ENCODE measurements at regions not wholly inside any gene's neighbourhood (a gene's known extent, or its start where the extent isn't known, plus 50 kb on each side); places are given as distances from the start of the nearest gene placed in this dataset.

- no peak for FAIRE-seq
- no peak for DNase-seq (ENCODE audit: insufficient read length, low spot score)
These were observed 1283.5 kb upstream of the TENM4 start for GRCh38 chr11:80724366-80724765.

GRCh38 chr11:80722629-80723028 is 1281.8 kb upstream of the TENM4 start:
- no peak for TF ChIP-seq CTCF (IDR thresholded peaks at IDR 0.05; ENCODE audit: insufficient read depth, missing control alignments)
- no peak for DNase-seq (ENCODE audit: insufficient read length, low spot score)

More at GRCh38 chr11:80724366-80724765, 1283.5 kb upstream of the TENM4 start:
- TF ChIP-seq CTCF (IDR thresholded peaks at IDR 0.05; ENCODE audit: insufficient read depth, missing control alignments) = no peak

GRCh38 chr11:80720295-80720694 is 1279.5 kb upstream of the TENM4 start:
- TF ChIP-seq CTCF (IDR thresholded peaks at IDR 0.05; ENCODE audit: insufficient read depth, missing control alignments) = no peak
- FAIRE-seq (no peak), DNase-seq (ENCODE audit: insufficient read length, low spot score) (no peak)

More at GRCh38 chr11:80722629-80723028, 1281.8 kb upstream of the TENM4 start:
- FAIRE-seq = no peak

- TF ChIP-seq CTCF (IDR thresholded peaks at IDR 0.05; ENCODE audit: insufficient read depth, missing control alignments) = no peak
- DNase-seq (ENCODE audit: insufficient read length, low spot score) (no peak), FAIRE-seq (no peak)
These were observed 1278.4 kb upstream of the TENM4 start for GRCh38 chr11:80719292-80719646.

GRCh38 chr11:80718611-80719291 is 1277.9 kb upstream of the TENM4 start:
- DNase-seq (ENCODE audit: insufficient read length, low spot score) (no peak), FAIRE-seq (no peak)
- TF ChIP-seq CTCF (IDR thresholded peaks at IDR 0.05; ENCODE audit: insufficient read depth, missing control alignments) = no peak

- no peak for DNase-seq (ENCODE audit: insufficient read length, low spot score)
These were observed 1261.4 kb upstream of the TENM4 start for GRCh38 chr11:80702264-80702663.

More at GRCh38 chr11:80702264-80702663, 1261.4 kb upstream of the TENM4 start:
- no peak for FAIRE-seq
- TF ChIP-seq CTCF (IDR thresholded peaks at IDR 0.05; ENCODE audit: insufficient read depth, missing control alignments) = no peak
